ENCODE measurements at regions not wholly inside any gene's neighbourhood (a gene's known extent, or its start where the extent isn't known, plus 50 kb on each side); places are given as distances from the start of the nearest gene placed in this dataset.

DNA sequence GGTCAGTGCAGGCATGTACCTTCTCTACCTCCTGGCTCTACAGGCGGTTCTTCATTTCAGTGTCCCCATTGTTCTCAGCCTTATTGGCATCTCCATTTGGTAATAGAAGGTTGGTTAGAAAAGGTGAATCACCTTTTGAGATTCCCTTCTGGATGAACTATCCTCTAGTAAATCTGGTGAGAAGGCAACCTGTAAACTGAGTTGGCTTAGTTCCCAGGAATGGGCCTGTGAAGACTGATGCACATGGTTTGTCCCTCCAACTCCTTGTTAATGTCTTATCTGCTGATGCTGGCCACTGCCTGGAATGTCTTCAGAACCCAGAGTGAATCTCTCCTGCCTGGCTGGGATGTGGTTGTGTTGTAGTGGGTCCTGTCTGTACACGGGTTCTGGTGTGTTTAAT is 143.4 kb upstream of the WDR1 start:
- no peaks in the 10 kb centered on the region for H3K36me3 Mint-ChIP-seq (ENCODE audit: insufficient read depth in 1 of 3, low read depth in 3 of 3)
- H3K9me3 ChIP-seq (ENCODE audit: control insufficient read depth, low read depth, low read length) = no peaks in the 10 kb centered on the region
- H3K4ac ChIP-seq (ENCODE audit: low read depth, low read length) = no peak overlapping the region
- peaks cover 0 to 6% of the 10 kb centered on the region in 2 experiments; a peak in 1 of 4 replicates for H3K4me1 Mint-ChIP-seq
- H3K27ac ChIP-seq (ENCODE audit: insufficient read length, low read depth, low read length) = no peak overlapping the region
- no peak overlapping the region for H3K4me3 Mint-ChIP-seq
- H2AFZ ChIP-seq (ENCODE audit: low read length) = no peak overlapping the region
- H3T11ph ChIP-seq (ENCODE audit: low read length) = no peak overlapping the region
- H2BK12ac ChIP-seq (ENCODE audit: insufficient read length, low read depth, low read length) = no peak overlapping the region
- H2BK5ac ChIP-seq (ENCODE audit: insufficient read length, low read length) = no peak overlapping the region
- WGBS (ENCODE audit: extremely low coverage, insufficient read length, low lambda C conversion rate) = no CpG with 5 or more reads among the region's 2 CpGs
- no peak overlapping the region for H2BK20ac ChIP-seq (ENCODE audit: low read depth, low read length, poor library complexity, severe bottlenecking)
- TF ChIP-seq, protein P1, sequence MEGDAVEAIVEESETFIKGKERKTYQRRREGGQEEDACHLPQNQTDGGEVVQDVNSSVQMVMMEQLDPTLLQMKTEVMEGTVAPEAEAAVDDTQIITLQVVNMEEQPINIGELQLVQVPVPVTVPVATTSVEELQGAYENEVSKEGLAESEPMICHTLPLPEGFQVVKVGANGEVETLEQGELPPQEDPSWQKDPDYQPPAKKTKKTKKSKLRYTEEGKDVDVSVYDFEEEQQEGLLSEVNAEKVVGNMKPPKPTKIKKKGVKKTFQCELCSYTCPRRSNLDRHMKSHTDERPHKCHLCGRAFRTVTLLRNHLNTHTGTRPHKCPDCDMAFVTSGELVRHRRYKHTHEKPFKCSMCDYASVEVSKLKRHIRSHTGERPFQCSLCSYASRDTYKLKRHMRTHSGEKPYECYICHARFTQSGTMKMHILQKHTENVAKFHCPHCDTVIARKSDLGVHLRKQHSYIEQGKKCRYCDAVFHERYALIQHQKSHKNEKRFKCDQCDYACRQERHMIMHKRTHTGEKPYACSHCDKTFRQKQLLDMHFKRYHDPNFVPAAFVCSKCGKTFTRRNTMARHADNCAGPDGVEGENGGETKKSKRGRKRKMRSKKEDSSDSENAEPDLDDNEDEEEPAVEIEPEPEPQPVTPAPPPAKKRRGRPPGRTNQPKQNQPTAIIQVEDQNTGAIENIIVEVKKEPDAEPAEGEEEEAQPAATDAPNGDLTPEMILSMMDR (conservative IDR thresholded peaks at IDR 0.05) = no peak
- no peak overlapping the region for H4K5ac ChIP-seq (ENCODE audit: insufficient read length, low read depth, low read length)
- H3K27ac Mint-ChIP-seq = no peak overlapping the region
- H3K23ac ChIP-seq (ENCODE audit: insufficient read length, low read depth, low read length) = no peak overlapping the region
- no peaks in the 10 kb centered on the region for H4K20me1 ChIP-seq (ENCODE audit: control insufficient read depth, insufficient read depth, insufficient read length)
- H3K18ac ChIP-seq (ENCODE audit: insufficient read length, low read depth, low read length) = no peak overlapping the region
- no peak overlapping the region for H3K56ac ChIP-seq (ENCODE audit: insufficient read length, low read depth, low read length)
- H2AK5ac ChIP-seq (ENCODE audit: insufficient read length, low read length) = no peak overlapping the region
- H3K4me2 ChIP-seq (ENCODE audit: insufficient read depth, insufficient read length, low read length) = no peak overlapping the region
- no peak overlapping the region for H3K14ac ChIP-seq (ENCODE audit: insufficient read depth, low read length)
- DNase-seq = no peak
- H4K8ac ChIP-seq (replicated peaks; ENCODE audit: insufficient read length, low read depth, low read length) = no peak overlapping the region
- H3K27me3 ChIP-seq (ENCODE audit: insufficient read depth, low read length) = no peaks in the 10 kb centered on the region
- H2BK15ac ChIP-seq (ENCODE audit: low read depth, low read length) = no peak overlapping the region
- no peaks in the 10 kb centered on the region for H3K9me3 Mint-ChIP-seq
- H2BK120ac ChIP-seq (ENCODE audit: low read depth, low read length, poor library complexity, severe bottlenecking) = no peak overlapping the region
- H3K79me1 ChIP-seq (ENCODE audit: insufficient read depth, low read depth, low read length, poor library complexity, severe bottlenecking) = no peaks in the 10 kb centered on the region
- H3K23me2 ChIP-seq (ENCODE audit: insufficient read length, low read depth, low read length, poor library complexity, severe bottlenecking) = no peaks in the 10 kb centered on the region
- no peaks in the 10 kb centered on the region for H3K79me2 ChIP-seq (ENCODE audit: insufficient read depth, low read length)
- H3K9ac ChIP-seq (ENCODE audit: extremely low read depth, insufficient read length, low read length) = no peak overlapping the region
- no peak overlapping the region for H4K91ac ChIP-seq (ENCODE audit: insufficient read length, low read depth, low read length)
- H3K27me3 Mint-ChIP-seq (ENCODE audit: low read depth) = peaks cover 14% of the 10 kb centered on the region
- H3K4me1 ChIP-seq (ENCODE audit: insufficient read depth, low read length) = no peaks in the 10 kb centered on the region
